ENCODE measurements at regions not wholly inside any gene's neighbourhood (a gene's known extent, or its start where the extent isn't known, plus 50 kb on each side); places are given as distances from the start of the nearest gene placed in this dataset.

GRCh38 chr9:38229504-38230155 is 160.6 kb upstream of the SHB start:
- TF ChIP-seq CTCF (conservative IDR thresholded peaks at IDR 0.05): no peak
- TF ChIP-seq ZFX (IDR thresholded peaks at IDR 0.05): no peak
